ENCODE measurements at regions not wholly inside any gene's neighbourhood (a gene's known extent, or its start where the extent isn't known, plus 50 kb on each side); places are given as distances from the start of the nearest gene placed in this dataset.

DNA sequence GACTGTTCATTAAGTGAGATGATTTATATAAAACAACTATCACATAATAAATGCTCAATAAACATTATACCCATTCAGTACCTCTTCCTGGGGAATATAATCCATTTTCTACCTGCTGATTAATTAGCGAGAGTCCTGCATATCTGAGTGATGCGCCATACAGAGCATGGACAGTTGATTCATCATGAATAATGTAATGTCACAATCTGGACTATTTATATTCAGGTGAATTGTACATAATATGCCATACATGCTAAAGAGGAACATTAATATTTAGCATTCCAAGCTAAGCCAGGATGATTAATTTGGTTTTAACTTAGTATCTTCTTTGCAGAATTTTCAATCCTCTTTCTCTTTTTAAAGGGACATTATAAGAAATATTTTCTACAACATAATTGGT, 362.0 kb upstream of the XYLT1 start:
- Histone ChIP-seq H3K27me3 (ENCODE audit: control insufficient read depth, insufficient read depth, low read length) (no peaks in the 10 kb centered on the region), H3K4me1 (ENCODE audit: control insufficient read depth, insufficient read depth, low read length) (peaks cover 27% of the 10 kb centered on the region), H3K27ac (ENCODE audit: low read depth, low read length) (no peak overlapping the region), H3K9ac (ENCODE audit: low read length) (no peak overlapping the region), H3K36me3 (ENCODE audit: control insufficient read depth, insufficient read depth, low read length) (no peaks in the 10 kb centered on the region), H3K4me3 (ENCODE audit: low read depth, low read length) (no peak overlapping the region), H3K9me3 (ENCODE audit: control insufficient read depth, insufficient read depth, low read depth, low read length) (no peaks in the 10 kb centered on the region)

DNA sequence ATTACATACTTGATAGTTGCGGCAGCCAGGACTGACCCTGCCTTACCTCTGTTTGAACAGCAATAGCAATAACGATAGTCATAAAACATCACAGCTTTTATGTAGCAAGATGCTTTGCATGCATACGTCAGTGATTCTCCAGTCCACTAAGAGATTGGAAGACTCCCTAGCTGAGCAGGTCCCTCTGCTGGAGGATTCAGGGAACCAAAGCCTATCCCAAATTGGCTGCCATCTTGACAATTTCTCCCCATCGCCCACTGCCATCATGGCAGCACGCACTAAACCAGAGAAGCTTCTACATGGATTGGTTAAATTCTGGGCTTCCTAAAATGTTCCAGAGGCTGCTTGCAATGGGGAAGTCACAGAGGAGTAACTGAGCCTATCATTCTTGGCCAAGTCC, 360.6 kb upstream of the XYLT1 start:
- Histone ChIP-seq H3K36me3 (ENCODE audit: control insufficient read depth, insufficient read depth, low read length) (no peaks in the 10 kb centered on the region), H3K27me3 (ENCODE audit: control insufficient read depth, insufficient read depth, low read length) (no peaks in the 10 kb centered on the region), H3K4me1 (ENCODE audit: control insufficient read depth, insufficient read depth, low read length) (peaks cover 13% of the 10 kb centered on the region), H3K27ac (ENCODE audit: low read depth, low read length) (no peak overlapping the region), H3K4me3 (ENCODE audit: low read depth, low read length) (no peak overlapping the region), H3K9ac (ENCODE audit: low read length) (no peak overlapping the region), H3K9me3 (ENCODE audit: control insufficient read depth, insufficient read depth, low read depth, low read length) (no peaks in the 10 kb centered on the region)

DNA sequence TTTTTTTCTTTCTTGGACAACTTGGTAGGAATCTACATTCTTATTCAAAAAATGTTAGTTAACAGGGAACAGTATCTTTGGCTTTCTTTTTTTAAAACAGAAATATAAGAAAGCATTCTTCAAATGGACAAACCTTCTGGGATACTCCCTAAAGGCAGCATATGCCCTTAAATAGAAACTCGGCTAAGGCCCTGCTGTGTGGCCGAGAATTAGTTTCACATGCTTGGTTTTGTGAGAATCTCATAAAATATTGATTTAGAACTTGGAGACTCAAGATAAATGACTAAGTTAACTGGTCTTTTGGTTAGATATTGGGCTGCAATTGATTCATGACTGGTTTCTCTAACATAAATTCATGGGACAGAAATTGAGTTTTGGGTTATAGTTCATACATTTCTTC, 359.9 kb upstream of the XYLT1 start:
- H3K36me3 ChIP-seq (ENCODE audit: control insufficient read depth, insufficient read depth, low read length) = no peaks in the 10 kb centered on the region
- H3K4me1 ChIP-seq (ENCODE audit: control insufficient read depth, insufficient read depth, low read length) = peaks cover 6% of the 10 kb centered on the region; the same call in 1 of the 2 replicates
- no peaks in the 10 kb centered on the region for H3K9me3 ChIP-seq (ENCODE audit: control insufficient read depth, insufficient read depth, low read depth, low read length)
- H3K27ac ChIP-seq (ENCODE audit: low read depth, low read length) = no peak overlapping the region
- no peaks in the 10 kb centered on the region for H3K27me3 ChIP-seq (ENCODE audit: control insufficient read depth, insufficient read depth, low read length)
- H3K4me3 ChIP-seq (ENCODE audit: low read depth, low read length) = no peak overlapping the region
- no peak overlapping the region for H3K9ac ChIP-seq (ENCODE audit: low read length)

DNA sequence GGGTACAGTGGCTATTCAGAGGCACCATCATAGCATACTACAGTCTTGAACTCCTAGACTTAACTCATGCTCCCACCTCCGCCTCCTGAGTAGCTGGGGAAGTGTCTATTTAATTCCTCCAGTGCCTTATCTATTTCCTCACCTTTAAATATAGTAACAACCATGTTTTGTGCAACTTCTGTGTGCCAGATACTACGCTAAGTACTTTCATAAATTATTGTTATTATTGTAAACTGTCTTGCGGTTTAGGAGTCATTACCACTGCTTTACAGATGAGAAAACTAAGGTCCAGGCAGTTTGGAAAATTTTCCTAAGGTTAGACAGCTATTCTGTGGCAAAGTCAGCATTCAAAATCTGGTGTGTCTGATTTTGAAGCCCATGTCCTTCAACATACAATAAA, 359.1 kb upstream of the XYLT1 start:
- Histone ChIP-seq H3K4me3 (ENCODE audit: low read depth, low read length) (no peak overlapping the region), H3K27ac (ENCODE audit: low read depth, low read length) (no peak overlapping the region), H3K9me3 (ENCODE audit: control insufficient read depth, insufficient read depth, low read depth, low read length) (no peaks in the 10 kb centered on the region), H3K36me3 (ENCODE audit: control insufficient read depth, insufficient read depth, low read length) (no peaks in the 10 kb centered on the region), H3K27me3 (ENCODE audit: control insufficient read depth, insufficient read depth, low read length) (no peaks in the 10 kb centered on the region), H3K9ac (ENCODE audit: low read length) (no peak overlapping the region), H3K4me1 (ENCODE audit: control insufficient read depth, insufficient read depth, low read length) (no peaks in the 10 kb centered on the region)

DNA sequence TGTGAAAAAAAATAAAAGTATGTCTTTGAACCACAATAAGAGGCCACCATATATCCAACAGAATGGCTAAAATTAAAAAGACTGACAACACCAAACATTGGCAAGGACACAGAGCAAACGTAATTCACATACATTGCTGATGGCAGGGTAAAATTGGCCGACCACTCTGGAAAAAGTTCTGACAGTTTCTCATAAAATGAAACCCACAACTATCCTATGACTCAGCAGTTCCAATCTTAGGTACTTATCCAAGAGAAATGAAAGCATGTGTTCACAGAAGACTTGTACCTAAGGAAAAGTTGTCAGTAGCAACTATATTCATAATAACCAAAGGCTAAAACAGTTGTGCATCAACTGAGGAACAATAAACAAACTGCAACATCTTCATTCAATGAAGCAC, 357.3 kb upstream of the XYLT1 start:
- Histone ChIP-seq H3K36me3 (ENCODE audit: control insufficient read depth, insufficient read depth, low read length) (no peaks in the 10 kb centered on the region), H3K4me3 (ENCODE audit: low read depth, low read length) (no peak overlapping the region), H3K9me3 (ENCODE audit: control insufficient read depth, insufficient read depth, low read depth, low read length) (no peaks in the 10 kb centered on the region), H3K4me1 (ENCODE audit: control insufficient read depth, insufficient read depth, low read length) (no peaks in the 10 kb centered on the region), H3K9ac (ENCODE audit: low read length) (no peak overlapping the region), H3K27me3 (ENCODE audit: control insufficient read depth, insufficient read depth, low read length) (no peaks in the 10 kb centered on the region), H3K27ac (ENCODE audit: low read depth, low read length) (no peak overlapping the region)

DNA sequence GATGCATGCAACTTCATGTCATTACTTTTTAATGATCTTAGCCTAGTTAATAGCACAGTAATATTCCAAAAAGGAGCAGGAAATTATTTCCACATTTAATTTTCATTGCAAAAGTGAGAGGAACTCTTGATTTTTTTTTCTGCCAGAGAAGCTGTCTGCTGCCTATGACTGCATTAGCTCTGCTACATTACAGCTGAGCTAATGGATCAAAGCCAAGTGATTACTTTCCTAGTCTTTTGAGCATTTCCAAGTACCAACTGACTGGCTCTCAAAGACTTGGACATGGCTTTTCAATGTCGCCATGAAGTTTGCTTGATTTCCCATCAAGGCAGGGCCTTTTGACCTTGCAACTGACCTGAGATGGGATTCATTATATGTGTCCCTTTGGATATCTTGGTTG, 356.6 kb upstream of the XYLT1 start:
- H3K27me3 ChIP-seq (ENCODE audit: control insufficient read depth, insufficient read depth, low read length) = no peaks in the 10 kb centered on the region
- no peak overlapping the region for H3K4me3 ChIP-seq (ENCODE audit: low read depth, low read length)
- no peaks in the 10 kb centered on the region for H3K9me3 ChIP-seq (ENCODE audit: control insufficient read depth, insufficient read depth, low read depth, low read length)
- no peaks in the 10 kb centered on the region for H3K36me3 ChIP-seq (ENCODE audit: control insufficient read depth, insufficient read depth, low read length)
- no peak overlapping the region for H3K9ac ChIP-seq (ENCODE audit: low read length)
- no peaks in the 10 kb centered on the region for H3K4me1 ChIP-seq (ENCODE audit: control insufficient read depth, insufficient read depth, low read length)
- H3K27ac ChIP-seq (ENCODE audit: low read depth, low read length) = no peak overlapping the region

DNA sequence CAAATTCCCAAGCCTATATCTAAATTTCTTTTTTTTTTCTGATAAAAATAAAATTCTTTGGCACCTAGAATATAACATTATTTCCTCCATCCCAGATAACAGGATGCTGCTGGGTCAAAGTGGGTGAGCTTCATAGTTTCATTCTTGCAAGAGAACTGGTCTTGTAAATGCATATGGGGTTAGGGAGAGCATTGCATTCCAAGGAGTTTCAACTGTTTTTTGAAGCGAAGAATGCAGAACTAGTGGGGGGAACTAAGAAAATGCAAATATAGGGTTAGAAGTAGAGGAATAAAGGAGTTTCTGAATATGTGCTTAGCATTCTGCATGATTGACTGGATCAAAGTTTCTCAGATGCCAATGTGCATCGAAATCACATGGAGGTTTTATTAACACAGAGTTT, 347.2 kb upstream of the XYLT1 start:
- Histone ChIP-seq H3K4me3 (ENCODE audit: low read depth, low read length) (no peak overlapping the region), H3K36me3 (ENCODE audit: control insufficient read depth, insufficient read depth, low read length) (no peaks in the 10 kb centered on the region), H3K9ac (ENCODE audit: low read length) (no peak overlapping the region), H3K27me3 (ENCODE audit: control insufficient read depth, insufficient read depth, low read length) (no peaks in the 10 kb centered on the region), H3K4me1 (ENCODE audit: control insufficient read depth, insufficient read depth, low read length) (no peaks in the 10 kb centered on the region), H3K27ac (ENCODE audit: low read depth, low read length) (no peak overlapping the region), H3K9me3 (ENCODE audit: control insufficient read depth, insufficient read depth, low read depth, low read length) (peaks cover 29% of the 10 kb centered on the region)

DNA sequence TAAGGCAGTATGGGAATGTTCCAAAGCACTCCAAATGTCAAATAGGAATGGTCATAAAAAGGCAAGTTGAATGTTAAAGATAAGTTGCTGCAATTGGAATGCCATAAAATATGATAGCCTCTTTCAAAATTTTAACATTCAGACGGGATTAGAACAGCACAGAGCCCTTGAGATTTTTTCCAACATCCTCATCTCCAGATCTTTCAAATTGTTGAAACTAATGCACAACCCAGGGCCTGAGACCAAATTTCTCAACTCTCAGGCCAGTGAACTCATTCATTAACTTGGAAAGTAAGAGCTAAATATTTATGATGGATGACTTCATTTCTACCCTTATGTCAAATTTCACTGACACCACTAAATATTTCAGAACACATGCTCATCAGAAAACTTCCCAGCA, 346.5 kb upstream of the XYLT1 start:
- Histone ChIP-seq H3K9ac (ENCODE audit: low read length) (no peak overlapping the region), H3K9me3 (ENCODE audit: control insufficient read depth, insufficient read depth, low read depth, low read length) (peaks cover 29% of the 10 kb centered on the region), H3K4me1 (ENCODE audit: control insufficient read depth, insufficient read depth, low read length) (no peaks in the 10 kb centered on the region), H3K36me3 (ENCODE audit: control insufficient read depth, insufficient read depth, low read length) (no peaks in the 10 kb centered on the region), H3K27me3 (ENCODE audit: control insufficient read depth, insufficient read depth, low read length) (no peaks in the 10 kb centered on the region), H3K27ac (ENCODE audit: low read depth, low read length) (no peak overlapping the region), H3K4me3 (ENCODE audit: low read depth, low read length) (no peak overlapping the region)

DNA sequence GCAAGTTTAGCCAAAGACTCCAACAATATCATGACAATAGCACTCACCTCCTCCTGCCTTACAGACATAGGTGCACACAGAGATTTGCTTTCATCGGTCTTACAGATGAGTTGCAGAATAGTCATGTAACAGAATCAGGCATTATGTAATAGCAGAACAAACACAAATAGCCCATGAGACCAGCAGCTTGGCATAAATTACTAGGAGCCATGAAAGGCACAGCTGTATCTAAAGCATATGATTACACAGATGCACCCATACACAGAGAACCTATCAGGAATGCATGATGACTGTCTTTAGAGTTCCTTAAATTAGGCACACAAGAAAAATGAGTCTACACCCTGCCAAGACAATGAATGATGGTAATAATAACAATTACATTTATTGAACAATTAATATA, 342.0 kb upstream of the XYLT1 start:
- Histone ChIP-seq H3K27ac (ENCODE audit: low read depth, low read length) (no peak overlapping the region), H3K9ac (ENCODE audit: low read length) (no peak overlapping the region), H3K27me3 (ENCODE audit: control insufficient read depth, insufficient read depth, low read length) (no peaks in the 10 kb centered on the region), H3K4me3 (ENCODE audit: low read depth, low read length) (no peak overlapping the region), H3K36me3 (ENCODE audit: control insufficient read depth, insufficient read depth, low read length) (no peaks in the 10 kb centered on the region), H3K4me1 (ENCODE audit: control insufficient read depth, insufficient read depth, low read length) (no peaks in the 10 kb centered on the region), H3K9me3 (ENCODE audit: control insufficient read depth, insufficient read depth, low read depth, low read length) (peaks cover 19% of the 10 kb centered on the region)

DNA sequence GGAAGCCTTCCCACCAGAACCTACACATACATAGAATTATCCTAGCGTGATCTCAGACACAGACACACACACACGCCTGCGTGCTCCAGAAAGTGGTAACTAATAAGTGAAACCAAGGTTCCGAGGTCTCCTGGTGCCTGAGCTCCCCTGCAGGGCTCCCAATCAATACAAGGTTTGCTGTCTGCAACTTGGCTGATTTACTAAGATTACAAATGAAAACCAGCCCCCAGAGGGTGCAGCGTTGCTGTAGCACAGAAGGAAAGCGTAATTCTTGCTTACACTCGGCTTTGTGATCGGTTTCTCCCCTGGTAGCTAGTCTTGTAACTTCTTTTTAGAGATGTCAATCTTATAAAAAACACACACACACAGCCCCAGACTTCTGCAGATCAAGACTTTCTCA, 334.1 kb upstream of the XYLT1 start:
- no peak overlapping the region for H3K9ac ChIP-seq (ENCODE audit: low read length)
- H3K36me3 ChIP-seq (ENCODE audit: control insufficient read depth, insufficient read depth, low read length) = no peaks in the 10 kb centered on the region
- no peaks in the 10 kb centered on the region for H3K4me1 ChIP-seq (ENCODE audit: control insufficient read depth, insufficient read depth, low read length)
- no peaks in the 10 kb centered on the region for H3K27me3 ChIP-seq (ENCODE audit: control insufficient read depth, insufficient read depth, low read length)
- no peak overlapping the region for H3K27ac ChIP-seq (ENCODE audit: low read depth, low read length)
- H3K9me3 ChIP-seq (ENCODE audit: control insufficient read depth, insufficient read depth, low read depth, low read length) = no peaks in the 10 kb centered on the region
- no peak overlapping the region for H3K4me3 ChIP-seq (ENCODE audit: low read depth, low read length)

DNA sequence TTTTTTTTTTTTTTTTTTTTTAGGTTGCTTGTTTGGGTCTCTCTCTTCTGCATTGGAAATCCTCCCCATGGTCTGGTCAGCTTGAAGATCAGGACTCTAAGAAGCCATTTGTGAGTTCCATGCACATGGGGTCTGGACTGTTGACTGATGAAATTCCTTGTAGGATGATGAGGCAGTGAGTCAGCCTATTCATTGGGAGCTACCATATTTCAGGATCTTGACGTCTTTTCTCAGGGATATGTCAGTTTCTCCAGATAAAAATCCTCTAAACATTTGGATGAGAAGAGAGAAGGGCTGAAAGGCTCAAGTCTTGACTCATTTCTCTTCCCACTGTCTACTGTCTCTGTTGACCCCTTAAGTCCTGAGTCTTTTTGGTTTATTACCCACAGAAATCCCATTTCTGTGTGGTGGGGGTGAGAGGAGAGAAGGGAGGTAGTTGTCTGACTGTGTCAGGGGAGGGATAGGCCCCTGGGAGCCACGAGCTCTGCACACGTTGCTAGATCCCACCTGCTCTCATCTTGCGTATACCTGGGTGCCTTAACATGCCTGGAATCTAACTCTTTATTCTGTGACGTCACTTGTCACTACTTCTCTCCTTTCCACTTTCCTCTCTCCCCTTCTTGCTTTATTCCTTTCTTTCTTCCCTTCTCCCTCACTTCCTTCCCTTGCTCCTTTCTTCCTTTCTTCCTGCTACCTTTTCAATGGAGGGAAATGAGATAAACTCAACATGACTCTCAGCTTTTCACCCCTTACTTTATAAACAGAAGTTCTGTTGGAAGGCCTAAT, 333.1 kb upstream of the XYLT1 start:
- H3K27me3 ChIP-seq (ENCODE audit: control insufficient read depth, insufficient read depth, low read length) = no peaks in the 10 kb centered on the region
- no peaks in the 10 kb centered on the region for H3K36me3 ChIP-seq (ENCODE audit: control insufficient read depth, insufficient read depth, low read length)
- no peak overlapping the region for H3K27ac ChIP-seq (ENCODE audit: low read depth, low read length)
- H3K4me1 ChIP-seq (ENCODE audit: control insufficient read depth, insufficient read depth, low read length) = peaks cover 5% of the 10 kb centered on the region; the same call in 1 of the 2 replicates
- H3K9ac ChIP-seq (ENCODE audit: low read length) = no peak overlapping the region
- H3K9me3 ChIP-seq (ENCODE audit: control insufficient read depth, insufficient read depth, low read depth, low read length) = no peaks in the 10 kb centered on the region
- H3K4me3 ChIP-seq (ENCODE audit: low read depth, low read length) = no peak overlapping the region
